Left lung (tissue), 4 donors: ENCODE measurements at regions not wholly inside any gene's neighbourhood (a gene's known extent, or its start where the extent isn't known, plus 50 kb on each side); places are given as distances from the start of the nearest gene placed in this dataset.

Experiments used
- ATAC-seq: fragments of 200-7000 bp; cut with Tn5 transposase; one replicate; pipeline ENCODE4 v1.9.1; 2020; ENCODE audit warnings: moderate library complexity
- DNase-seq, 4 donors: peaks; one replicate each; pipeline ENCODE4 v3.0.0-alpha.2; 2013 to 2020
- H3K27ac ChIP-seq, 2 donors: fragments of 200-600 bp; sonication (generic) in 1 of 2; one replicate each; pipeline versions ENCODE4 v1.5.0 to v1.8.0; 2020 to 2021
- H3K27me3 ChIP-seq, 2 donors: fragments of 200-600 bp; sonication (generic) in 1 of 2; one replicate each; pipeline versions ENCODE4 v1.5.0 to v1.8.0; 2020 to 2021
- H3K36me3 ChIP-seq, 2 donors: fragments of 200-600 bp; sonication (generic) in 1 of 2; one replicate each; pipeline versions ENCODE4 v1.5.0 to v1.8.0; 2020 to 2021
- H3K4me1 ChIP-seq, 2 donors: fragments of 200-600 bp; one replicate each; pipeline ENCODE4 v1.8.0; 2021
- H3K4me3 ChIP-seq, 2 donors: fragments of 200-600 bp; sonication (generic) in 1 of 2; one replicate each; pipeline versions ENCODE4 v1.5.0 to v1.8.0; 2020 to 2021; ENCODE audit warnings: mild to moderate bottlenecking in 1 of 2
- H3K9me3 ChIP-seq, 2 donors: fragments of 200-600 bp; sonication (generic) in 1 of 2; one replicate each; pipeline versions ENCODE4 v1.5.0 to v1.8.0; 2020 to 2021
- CTCF ChIP-seq, 2 donors: fragments of 200-600 bp; sonication (generic) in 1 of 2; IDR thresholded peaks; one replicate each; pipeline versions ENCODE4 v1.5.0 to v1.8.0; 2021; ENCODE audit warnings: antibody characterized with exemption in 2 of 2
- intact Hi-C, 2 donors: fragments of 100-400 bp; cut with DNase I; formaldehyde crosslinking; loops; one replicate each; pipeline versions ENCODE4 v1.11.2 to v1.14.2; 2022
- donor health status: DM: no; HTN: yes; CAD: no.
- donor health status: DM: no; HTN: no; CAD: no.

GRCh38 chr6:140012150-140012549 is 637.7 kb upstream of the CITED2 start:
- no peak for ATAC-seq
- no peaks in the 10 kb centered on the region for H3K9me3 ChIP-seq
- H3K27me3 ChIP-seq, result no peaks in the 10 kb centered on the region
- DNase-seq, result no peak
- H3K36me3 ChIP-seq, result no peaks in the 10 kb centered on the region
- no peak overlapping the region for H3K27ac ChIP-seq
- intact Hi-C loops, result no loop called here
- H3K4me3 ChIP-seq, result no peak overlapping the region
- TF ChIP-seq CTCF (IDR thresholded peaks at IDR 0.05), result no peak
- no peaks in the 10 kb centered on the region for H3K4me1 ChIP-seq

- no peak for ATAC-seq
- DNase-seq, result no peak
Measured at GRCh38 chr6:140011537-140011936, 637.1 kb upstream of the CITED2 start.

GRCh38 chr6:140009286-140009685 is 634.8 kb upstream of the CITED2 start:
- Histone ChIP-seq H3K27me3 (no peaks in the 10 kb centered on the region), H3K27ac (no peak overlapping the region), H3K4me1 (no peaks in the 10 kb centered on the region), H3K4me3 (no peak overlapping the region), H3K36me3 (no peaks in the 10 kb centered on the region), H3K9me3 (no peaks in the 10 kb centered on the region)
- TF ChIP-seq CTCF (IDR thresholded peaks at IDR 0.05), result no peak
- ATAC-seq (no peak), DNase-seq (no peak)
- intact Hi-C loops, result no loop called here

More at GRCh38 chr6:140011537-140011936, 637.1 kb upstream of the CITED2 start:
- Histone ChIP-seq H3K4me1 (no peaks in the 10 kb centered on the region), H3K36me3 (no peaks in the 10 kb centered on the region), H3K27ac (no peak overlapping the region), H3K4me3 (no peak overlapping the region), H3K27me3 (no peaks in the 10 kb centered on the region), H3K9me3 (no peaks in the 10 kb centered on the region)
- TF ChIP-seq CTCF (IDR thresholded peaks at IDR 0.05), result no peak
- intact Hi-C loops, result no loop called here

GRCh38 chr6:140007525-140007924 is 633.1 kb upstream of the CITED2 start:
- Histone ChIP-seq H3K27ac (no peak overlapping the region), H3K9me3 (no peaks in the 10 kb centered on the region), H3K27me3 (no peaks in the 10 kb centered on the region), H3K36me3 (no peaks in the 10 kb centered on the region), H3K4me1 (no peaks in the 10 kb centered on the region), H3K4me3 (no peak overlapping the region)
- TF ChIP-seq CTCF (IDR thresholded peaks at IDR 0.05), result no peak
- intact Hi-C loops, result no loop called here
- no peak for ATAC-seq
- no peak for DNase-seq

- no peak for TF ChIP-seq CTCF (IDR thresholded peaks at IDR 0.05)
- Histone ChIP-seq H3K27me3 (no peaks in the 10 kb centered on the region), H3K9me3 (no peaks in the 10 kb centered on the region), H3K4me3 (no peak overlapping the region), H3K4me1 (no peaks in the 10 kb centered on the region), H3K36me3 (no peaks in the 10 kb centered on the region), H3K27ac (no peak overlapping the region)
- intact Hi-C loops, result no loop called here
- ATAC-seq, result no peak
- DNase-seq, result no peak
Measured at GRCh38 chr6:140003217-140003616, 628.8 kb upstream of the CITED2 start.
